Activated T-helper 1 cell treated with anti-CD3 and anti-CD28 coated beads, Interleukin-2, amount 50 U/mL, for 16 hours (primary cell): ENCODE measurements at regions not wholly inside any gene's neighbourhood (a gene's known extent, or its start where the extent isn't known, plus 50 kb on each side); places are given as distances from the start of the nearest gene placed in this dataset.

Experiments
- DNase-seq, 2 donors: peaks; one replicate each; pipeline ENCODE4 v3.0.0-alpha.2; 2020; ENCODE audit warnings: low read depth in 1 of 2, low spot score in 1 of 2

DNA sequence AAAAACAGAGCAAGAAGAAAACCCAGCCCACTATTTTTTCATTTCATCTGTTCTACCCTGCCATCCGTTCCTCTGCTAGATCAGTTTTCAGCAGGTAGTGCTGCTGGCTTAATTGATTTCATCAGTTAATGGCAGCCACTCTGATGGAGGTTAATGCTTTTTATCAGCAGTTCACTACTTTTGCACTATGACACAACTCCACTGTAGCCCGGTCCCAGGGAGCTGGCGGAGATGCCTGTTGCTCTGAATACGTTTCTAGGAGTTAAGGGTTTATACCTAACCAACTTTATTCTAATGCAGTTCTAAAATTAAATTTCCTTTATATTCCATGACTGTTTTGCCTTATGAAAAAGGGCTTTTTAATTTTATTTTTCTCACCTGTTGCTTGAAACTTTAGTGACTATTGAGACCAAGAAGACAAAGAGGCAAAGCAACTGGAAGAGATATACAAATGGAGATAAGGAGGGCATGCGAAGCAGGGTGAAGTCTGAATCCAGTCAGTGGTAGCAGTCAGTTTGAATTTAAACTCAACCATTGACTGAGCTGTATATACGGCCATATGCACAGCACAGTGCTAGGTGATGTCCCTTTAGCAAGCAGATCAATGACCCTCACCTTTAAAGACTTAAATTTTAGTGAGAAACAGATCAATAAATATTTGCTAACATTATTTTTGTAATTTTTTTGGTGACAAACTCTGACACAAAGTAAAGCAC, 477.9 kb downstream of the LMO4 start:
- no peak for DNase-seq

DNA sequence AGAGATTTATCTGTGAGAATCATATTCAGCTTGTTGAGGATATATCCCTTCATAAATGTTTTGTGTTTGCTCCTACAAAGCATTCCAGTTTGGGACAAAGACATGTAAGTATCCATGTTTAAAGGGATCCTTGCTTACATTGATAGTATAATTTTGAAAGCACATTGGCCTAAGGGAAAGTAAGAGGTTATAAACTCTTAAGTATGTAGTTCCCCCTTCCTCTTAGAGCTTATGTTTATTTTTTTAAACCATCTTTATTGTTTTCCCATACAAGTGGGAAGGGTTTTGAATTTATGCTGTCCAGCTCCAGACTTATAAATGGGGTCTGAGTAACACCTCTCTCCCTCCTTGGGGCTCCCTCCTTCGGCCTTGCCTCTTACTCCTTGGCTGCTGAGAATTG, 481.5 kb downstream of the LMO4 start:
- no peak for DNase-seq

DNA sequence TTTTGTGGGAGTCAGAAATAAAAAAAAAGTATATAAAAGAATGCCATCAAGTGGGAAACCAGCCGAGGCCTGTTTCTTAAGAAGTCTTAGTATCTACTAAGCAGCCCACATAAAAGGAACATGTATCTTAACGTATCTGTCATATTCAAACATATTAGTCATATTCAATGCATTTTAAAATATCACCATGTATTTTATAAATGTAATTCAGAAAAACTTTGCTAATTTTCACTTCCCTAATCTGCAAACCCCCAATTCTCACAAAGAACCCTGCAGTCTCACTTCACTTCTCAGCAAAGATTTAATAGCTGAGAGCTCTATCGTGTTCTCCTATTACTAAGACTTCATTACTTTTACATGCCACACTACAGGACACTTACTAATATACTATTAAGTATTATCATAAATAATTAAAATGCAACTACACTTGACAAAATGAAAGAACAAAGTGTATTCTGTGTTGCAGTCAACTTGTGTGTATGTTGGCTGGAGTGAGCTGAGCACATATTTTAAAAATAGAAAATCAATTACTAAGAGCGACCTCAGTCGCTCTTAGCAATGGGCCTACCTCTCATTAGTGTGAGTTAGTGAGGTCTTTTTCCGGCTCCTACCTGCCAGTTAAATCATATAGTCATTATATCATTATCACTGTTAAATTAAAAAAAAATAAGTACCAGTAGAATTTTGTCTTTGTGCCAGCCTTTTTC, 484.3 kb downstream of the LMO4 start:
- DNase-seq, result no peak

DNA sequence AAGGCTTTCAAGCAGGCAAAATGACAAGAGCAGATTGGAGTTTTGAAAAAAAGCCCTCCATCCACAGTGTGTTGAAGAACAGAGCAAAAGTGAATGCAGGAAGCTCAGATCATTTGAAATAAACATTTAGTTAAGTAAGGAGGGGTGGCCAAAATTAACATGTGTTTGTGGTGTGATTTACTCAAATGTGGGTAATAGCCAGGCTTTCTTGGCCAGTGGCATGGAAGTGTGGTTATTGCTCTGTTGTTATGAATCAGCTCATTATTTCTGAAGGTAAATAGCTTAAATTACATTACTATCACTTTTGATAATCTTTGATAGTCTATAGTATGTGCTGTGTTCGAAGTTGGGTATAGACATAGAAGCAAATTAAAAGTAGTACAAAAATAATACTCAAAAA, 485.9 kb downstream of the LMO4 start:
- DNase-seq, result no peak

DNA sequence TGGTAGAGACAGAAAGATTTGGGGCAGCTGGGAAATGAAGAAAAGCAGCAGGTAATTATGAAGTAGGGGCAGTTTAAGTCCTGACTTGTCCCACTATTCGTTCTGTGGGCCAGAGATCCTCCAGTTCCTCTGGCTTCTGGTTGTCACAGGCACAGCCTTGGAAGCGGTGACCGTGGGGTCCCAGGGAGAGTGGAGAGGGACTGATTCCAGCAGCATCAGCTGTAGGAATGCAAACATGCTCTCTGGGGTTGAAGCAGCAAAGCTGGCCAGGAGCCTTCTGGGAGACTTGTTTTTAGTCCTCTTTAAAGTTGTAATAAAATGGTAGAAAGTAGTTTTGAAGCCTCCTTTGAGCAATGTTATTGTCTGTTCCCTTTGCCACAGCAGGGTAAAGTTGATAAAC, 488.0 kb downstream of the LMO4 start:
- no peak for DNase-seq

DNA sequence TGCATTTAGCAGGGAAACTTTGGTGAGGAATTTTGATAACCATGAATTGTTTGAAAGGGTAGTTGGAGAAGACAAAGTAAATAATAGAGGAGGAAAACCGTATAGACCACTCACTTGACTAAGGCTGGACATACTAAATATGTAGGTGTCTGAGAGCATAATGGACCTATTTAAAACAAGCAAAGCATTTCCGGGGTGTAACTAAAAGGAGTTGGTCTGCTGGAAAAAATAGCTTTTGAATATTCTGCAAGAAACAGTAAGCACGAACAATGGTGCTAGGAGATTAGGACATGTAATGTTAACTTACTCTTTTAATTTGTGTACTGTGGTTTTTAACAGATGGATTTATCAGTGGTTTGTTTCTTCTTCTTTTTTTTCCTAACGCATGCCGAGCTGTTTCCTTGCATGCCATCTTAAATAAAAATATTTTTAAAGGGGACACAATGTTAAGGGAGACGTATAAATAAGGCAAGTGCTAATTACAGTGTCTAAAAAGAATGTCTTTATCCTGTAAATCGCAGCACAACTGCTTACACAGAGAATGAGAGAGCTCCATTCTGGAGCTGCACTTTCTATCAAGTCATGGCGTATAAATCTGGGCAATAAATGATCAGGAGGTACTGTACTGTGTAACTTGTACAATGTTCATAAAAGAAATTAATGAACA, 492.1 kb downstream of the LMO4 start:
- DNase-seq, result no peak

DNA sequence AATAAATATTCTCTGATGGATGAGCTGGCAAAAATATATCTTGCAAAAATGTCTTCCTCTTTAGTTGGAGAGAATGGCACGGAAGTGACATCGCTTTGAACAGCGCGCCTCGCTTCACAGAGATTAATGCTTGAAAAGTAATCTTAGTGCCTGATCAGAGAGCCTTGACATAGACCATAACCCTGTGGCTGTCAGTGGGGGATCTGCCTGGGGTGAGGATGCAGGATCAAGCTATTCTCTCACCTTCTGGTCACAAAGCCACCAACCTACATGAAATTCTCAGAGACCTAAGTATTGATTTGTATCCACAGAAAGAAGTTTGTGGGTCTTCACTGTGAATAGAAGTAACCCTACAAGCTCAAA, 492.6 kb downstream of the LMO4 start:
- no peak for DNase-seq

DNA sequence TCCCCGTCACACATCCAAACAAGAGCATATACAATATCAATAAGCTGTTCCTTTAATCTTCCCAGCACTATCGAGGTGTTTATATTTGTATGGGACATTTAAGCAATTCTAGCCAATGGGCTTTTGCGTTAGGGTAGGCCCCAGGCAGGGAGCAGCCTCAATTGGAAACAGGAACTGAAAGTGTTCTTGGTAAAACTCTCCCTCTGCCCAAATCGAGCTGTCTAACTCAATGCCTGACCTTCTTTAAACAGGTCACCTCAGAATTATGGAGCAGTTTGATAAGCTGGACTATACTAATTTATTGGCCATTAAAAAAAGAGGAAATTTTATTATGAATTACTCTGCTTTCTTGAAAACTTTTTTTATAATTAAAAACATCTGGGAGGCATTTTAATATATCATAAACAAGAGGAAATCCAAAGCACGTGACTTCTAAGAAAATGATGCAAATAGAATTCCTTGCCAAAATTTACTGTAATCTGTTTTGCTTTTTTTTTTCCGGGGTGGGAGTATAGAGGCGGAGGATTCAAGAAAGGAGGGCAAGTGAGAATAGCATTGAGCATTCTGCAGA, 498.1 kb downstream of the LMO4 start:
- no peak for DNase-seq

DNA sequence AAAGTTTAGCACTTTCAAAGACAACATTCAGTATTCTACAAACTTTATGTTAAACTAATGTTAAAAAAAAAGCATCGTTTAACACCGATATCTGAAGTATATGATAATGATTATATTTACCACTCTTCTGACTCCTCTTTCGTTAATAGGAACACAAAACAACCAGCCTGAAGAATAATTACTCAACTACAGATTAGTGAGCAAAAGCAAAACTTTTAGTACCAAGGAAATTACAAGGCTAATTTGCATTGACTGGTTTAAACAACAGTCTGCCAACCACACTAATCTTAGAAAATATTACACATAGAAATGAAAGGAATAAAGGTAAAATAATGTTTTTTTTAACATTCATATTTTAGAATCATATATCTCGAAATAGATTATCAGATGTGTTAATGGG, 500.7 kb downstream of the LMO4 start:
- no peak for DNase-seq

DNA sequence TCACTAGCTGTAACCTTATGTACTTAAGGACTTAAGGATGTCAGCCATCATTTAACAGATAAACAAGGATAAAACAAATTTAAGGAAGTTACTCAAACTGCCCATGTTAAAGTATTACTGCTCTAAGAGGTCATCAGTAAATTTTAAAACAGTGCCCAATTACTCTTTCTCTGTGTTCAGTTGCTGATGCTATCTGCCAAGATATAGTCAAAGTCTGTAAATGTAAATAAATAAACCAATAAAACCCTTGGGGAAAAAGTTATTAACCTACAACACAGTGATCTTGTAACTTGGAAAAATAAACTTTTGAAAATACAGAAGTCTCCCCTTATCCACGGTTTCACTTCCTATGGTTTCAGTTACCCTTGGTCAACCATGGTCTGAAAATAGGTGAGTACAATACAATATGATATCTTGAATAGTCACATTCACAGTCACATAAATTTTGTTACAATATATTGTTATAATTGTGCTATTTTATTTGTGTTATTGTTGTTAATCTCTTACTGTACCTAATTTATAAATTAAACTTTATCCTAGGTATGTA, 501.8 kb downstream of the LMO4 start:
- no peak for DNase-seq

DNA sequence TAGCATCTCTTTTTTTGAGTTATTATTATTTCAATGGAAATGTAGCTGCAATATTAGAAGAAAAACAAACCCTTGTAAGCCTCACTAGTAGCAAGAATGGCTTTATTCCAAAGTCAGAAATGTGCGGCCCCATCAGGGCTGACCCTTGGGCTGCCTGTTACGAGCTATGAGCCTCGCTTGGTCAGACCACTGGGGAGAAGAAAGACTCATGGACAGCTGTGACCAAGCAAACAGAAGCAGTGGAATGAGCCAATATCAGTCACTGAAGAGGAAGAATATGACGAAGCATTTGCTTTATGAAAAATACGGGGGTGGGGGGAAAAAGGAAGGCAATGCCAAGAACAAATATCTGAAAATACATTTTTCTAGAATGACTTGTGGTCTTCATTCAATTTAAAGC, 504.5 kb downstream of the LMO4 start:
- DNase-seq, result no peak

DNA sequence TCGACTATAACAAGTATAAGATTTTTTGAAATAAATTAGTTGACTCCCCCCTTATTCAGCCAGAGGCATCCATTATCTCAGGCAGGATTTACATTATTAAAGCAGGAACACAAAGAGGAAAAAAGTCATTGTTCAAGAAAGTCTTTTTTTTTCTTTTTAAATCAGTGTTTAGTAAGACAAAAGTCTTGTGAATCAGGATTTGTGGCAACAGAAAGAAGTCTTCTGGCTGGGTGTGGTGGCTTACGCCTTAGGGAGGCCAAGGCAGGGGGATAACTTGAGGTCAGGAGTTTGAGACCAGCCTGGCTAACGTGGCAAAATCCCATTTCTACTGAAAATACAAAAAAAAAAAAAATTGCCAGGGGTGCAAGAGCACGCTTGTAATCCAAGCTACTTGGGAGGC, 505.5 kb downstream of the LMO4 start:
- no peak for DNase-seq

DNA sequence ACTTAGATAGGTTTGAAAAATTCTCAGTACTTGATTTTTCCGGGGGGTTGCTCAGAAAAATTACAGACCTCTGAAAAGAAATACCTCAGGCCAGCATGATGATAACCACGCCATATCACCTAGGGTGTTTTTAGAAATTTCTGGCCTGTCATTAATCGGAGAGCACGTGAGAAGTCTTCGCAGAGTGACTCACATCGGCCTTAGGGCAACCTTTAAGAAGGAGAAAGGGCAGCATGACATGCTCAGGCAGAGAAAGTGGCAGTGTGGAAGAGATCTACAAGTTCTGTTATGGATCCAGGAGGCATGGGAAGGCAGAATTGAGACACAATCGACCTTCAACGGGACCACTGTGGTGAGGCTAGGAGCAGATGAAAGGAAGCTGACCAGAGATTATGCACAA, 506.3 kb downstream of the LMO4 start:
- no peak for DNase-seq

DNA sequence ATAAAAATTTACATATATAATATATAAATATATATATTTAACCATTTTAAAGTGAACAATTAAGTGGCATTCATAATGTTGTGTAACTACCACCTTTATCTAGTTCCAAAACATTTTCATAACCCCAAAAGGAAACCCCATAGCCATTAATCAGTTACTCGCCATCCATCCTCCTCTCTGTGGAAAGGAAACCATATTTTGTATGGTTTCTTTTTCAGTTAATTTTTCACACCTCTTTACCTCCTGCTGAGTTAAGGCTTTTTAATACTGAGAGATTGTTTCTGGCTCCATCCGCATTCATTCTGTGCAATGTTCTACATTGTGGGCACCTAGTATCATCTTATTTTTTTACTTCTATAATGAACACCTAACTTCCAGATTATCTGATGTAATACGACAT, 512.1 kb downstream of the LMO4 start:
- DNase-seq, result no peak

DNA sequence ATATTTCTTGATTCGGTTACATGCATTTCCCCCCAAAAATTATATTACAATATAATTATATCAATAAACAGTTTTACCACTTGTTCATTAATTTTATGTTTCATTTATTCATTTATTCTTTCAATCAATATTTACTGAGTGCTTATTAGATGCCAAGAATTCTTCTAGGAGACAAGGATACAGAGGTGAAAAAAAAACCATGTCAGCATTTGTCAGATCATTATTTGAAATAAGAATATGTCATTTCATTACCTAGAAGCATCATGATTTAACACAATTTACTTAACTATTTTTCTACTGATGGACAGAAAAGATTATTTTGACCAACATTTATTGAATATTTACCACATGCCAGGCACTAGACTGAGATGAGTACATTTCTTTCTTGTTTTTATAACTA, 512.7 kb downstream of the LMO4 start:
- no peak for DNase-seq

DNA sequence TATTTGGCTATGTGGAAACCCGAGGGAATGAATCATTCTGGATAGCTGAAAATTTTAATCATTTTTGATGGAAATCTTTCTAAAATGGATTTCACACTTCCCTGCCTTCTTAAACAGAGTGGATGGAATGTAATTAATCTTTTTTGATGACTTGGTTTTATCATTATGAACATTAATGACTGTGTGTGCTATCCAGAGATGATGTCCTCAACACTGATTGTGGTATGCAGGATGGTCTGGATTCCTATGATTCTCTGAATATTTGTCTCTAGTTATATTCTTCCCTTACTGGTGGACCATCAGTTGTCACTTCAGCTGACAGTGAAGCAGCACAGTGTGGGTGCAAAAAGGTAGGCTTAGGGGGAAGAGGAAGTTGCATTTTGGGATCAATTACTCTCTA, 513.5 kb downstream of the LMO4 start:
- no peak for DNase-seq

DNA sequence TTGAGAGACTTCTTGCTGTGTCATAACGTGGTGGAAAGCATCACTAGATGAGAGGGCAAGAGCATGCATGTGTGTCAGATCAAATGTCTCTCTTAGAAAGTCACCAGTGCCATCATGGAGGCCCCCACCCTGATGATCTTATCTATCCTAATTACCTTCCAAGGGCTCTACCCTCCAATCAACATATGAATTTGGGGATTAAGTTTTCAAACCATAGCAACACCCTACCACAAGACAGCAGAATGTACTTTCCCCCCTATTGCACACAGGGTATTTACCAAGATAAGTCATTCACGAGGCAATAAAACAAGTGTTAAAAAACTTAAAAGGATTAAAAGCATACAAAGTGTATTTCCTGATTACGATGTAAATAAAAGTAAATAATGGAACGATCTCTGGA, 515.6 kb downstream of the LMO4 start:
- DNase-seq, result no peak

DNA sequence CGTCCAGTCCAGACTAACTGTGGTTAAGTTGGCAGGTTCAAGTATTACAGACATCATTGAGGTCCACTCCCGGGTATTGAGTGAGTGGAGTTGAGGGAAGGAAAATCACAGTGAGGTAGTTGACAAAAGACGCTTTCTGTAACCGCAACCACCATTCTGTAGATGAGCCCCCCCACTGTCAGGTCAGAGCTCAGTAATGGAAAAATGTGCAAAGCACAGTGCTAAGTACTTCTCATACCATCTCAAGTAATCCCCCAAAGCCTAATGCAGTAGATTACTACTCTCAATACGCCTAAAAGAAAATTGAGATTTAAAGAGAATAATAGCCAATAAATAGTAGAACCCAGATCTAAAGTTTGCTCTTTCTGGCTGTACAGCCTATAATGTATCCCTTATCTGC, 522.8 kb downstream of the LMO4 start:
- DNase-seq, result no peak

DNA sequence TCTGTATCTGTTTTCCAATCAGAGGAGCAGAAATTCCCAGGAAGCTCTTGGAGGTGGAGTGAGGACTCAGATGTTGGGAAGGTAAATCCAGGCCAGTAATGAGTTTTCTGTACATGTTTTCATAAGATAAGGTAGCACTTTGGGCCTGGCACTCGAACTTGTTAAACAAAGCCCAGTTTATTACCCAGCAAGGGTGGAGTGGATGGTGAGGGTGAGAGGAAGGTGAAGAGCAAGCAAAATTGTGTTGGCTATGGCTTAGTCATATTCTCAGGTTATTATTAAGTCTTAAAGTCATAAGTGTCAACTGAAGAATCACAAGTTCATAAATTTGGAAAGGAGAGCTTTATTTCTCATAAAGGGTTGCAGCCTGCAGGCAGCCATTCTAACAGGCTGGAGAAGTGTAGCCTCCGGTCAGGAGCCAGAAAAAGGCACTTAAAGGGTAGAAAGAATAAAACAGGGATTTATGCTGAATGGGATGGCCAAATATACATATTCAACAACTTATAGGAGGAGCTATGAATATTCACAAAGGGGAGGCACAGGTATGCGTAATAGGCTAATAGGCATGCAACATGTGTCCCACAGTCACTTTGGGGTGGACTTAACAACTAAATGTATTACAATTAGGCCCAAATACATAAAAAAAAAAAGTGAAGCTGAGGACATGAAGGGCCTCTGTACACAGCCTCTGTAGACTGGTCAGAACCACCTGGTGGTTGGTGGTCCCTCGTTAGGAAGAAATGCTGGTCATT, 523.9 kb downstream of the LMO4 start:
- DNase-seq, result no peak

DNA sequence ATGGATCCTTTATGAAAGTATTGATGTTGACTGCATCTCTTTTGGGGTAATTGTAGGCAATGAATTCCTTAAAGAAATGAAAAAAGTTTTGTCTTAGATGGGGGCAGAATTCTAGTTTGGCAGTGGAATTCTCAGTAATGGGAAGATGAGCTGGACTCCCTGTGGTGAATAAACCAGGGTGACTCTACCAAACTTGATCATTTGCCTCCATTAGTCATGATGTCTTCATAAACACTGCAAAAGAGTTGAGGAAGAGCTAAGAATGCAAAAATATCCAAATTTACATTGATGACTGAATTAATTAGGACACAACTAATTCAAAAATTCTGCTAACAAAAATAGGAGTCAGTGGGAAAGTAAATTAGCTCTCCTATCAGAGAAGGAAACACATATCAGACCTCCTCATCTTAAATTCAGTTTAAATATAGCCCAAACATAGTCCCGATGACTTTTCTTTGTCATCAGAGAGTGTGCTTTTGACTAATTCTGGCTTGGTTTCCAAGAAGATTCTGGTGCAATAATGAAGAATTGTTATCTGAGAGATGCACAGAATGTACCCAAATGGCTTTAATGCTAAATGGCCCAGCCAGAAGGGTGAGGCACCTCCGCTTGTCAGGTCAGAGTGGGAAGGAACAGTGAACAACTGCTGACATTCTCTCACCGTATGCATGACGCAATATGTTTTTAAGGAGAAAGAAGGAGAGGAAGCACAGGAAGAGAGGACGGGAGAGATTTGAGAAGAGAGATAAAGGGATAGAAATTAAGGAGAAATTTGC, 525.1 kb downstream of the LMO4 start:
- no peak for DNase-seq

DNA sequence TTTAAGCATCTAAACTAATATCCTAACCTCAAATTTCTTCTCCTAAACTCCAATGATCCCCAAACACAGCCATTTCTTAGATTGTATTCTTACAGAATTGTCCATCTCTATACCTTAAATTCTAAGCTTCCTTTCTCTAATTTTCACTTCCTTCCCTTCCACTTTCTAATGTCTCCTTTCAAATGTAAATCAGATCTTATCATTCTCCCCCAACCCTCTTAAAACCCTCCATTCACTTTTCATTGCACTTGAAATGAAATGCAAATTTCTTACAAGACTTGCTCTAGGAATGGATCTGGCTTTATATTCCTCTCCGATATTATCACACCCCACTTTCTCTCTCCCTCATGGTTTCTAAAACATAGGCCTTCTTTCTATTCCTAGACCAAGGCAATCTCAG, 534.6 kb downstream of the LMO4 start:
- DNase-seq, result no peak
